ENCODE measurements at regions not wholly inside any gene's neighbourhood (a gene's known extent, or its start where the extent isn't known, plus 50 kb on each side); places are given as distances from the start of the nearest gene placed in this dataset.

- DNase-seq, result no peak
Observed at GRCh38 chr12:132406493-132407450, 77.4 kb upstream of the GALNT9 start.

- DNase-seq, result no peak
Observed at GRCh38 chr12:132405742-132406251, 76.4 kb upstream of the GALNT9 start.

GRCh38 chr12:132404951-132405741 is 75.8 kb upstream of the GALNT9 start:
- no peak for DNase-seq

DNA sequence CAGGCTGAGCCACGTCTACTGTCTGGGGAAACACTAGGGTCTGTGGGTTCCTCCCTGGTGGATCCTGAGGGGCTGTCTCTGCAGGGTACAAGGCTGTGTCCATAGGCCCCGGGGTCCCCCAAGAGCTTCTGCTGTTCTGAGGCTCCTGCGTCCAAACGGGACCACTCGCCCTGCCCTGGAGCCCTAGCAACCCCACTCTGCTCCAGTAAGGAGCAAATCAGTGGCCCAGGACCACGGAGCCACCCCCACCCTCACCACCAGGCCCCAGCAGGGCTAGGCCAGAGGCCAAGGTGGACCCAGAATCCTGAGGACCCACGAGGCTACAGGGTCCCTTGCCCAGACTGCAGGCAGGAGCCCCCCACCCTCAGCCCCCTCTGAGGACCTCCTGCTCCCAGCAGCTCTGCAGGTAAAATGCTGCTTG is 75.1 kb upstream of the GALNT9 start:
- DNase-seq, result no peak

- no peak for DNase-seq
Observed at GRCh38 chr12:132403636-132404434, 74.4 kb upstream of the GALNT9 start.

GRCh38 chr12:132402831-132403416 is 73.5 kb upstream of the GALNT9 start:
- DNase-seq, result no peak

DNA sequence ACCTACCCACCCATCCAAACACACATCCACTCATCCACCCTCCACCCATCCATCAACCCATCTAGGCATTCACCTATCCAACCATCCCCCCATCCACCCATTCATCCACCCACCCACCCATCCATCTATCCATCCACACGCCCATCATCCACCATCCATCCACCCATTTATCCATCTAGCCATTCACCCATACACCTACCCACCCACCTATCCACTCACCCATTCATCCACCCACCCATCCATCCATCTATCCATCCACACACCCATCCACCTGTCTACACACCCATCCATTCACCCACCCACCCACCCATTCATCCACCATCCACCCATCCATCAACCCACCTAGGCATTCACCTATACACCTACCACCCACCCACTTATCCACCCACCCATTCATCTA is 72.6 kb upstream of the GALNT9 start:
- DNase-seq, result no peak

- no peak for DNase-seq
Observed at GRCh38 chr12:132400011-132400641, 70.7 kb upstream of the GALNT9 start.

DNA sequence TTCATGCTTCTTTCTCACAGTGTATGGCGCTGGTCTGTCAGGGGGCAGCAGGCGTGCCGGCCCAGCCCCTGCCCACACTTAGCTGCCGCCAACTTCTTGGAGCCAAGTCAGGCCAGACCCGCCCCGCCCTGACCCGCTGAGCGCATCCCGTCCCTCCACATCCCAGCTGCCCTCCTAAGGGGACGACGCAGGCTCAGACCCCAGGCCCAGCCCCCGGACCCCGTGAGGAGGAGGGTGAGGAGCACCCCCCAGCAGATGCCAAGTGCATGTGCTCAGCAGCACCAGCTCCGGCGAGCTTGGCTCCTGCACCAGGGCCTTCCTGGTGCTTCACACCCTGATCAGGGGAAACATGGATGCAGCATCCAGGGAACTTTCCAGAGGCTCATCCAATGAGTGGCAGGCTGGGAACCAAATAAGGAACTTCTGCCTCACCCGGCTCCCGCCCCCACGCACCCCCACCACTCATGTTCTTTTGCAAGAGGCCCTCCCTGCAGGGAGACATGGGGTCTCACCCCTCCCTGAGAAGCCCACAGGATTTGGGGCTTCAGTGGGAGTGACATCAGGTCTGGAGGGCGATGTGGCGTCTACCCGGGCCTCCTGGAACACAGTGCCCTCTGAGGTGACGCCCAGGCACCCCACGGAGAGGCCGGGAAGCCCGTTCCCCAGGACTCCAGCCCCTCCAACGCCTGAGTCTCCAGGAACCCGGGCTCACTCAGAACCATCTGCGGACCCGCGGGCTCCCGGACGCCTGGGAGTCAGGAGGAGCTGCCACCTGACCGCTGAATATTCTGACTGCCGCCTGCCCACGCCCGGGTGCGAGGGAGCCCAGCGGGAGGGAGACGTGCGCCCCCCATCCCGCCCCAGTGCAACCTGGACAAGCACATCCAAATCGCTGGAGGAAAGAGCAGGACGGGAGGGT is 70.0 kb upstream of the GALNT9 start:
- DNase-seq, result no peak

GRCh38 chr12:132398386-132398991 is 69.1 kb upstream of the GALNT9 start:
- DNase-seq, result no peak

DNA sequence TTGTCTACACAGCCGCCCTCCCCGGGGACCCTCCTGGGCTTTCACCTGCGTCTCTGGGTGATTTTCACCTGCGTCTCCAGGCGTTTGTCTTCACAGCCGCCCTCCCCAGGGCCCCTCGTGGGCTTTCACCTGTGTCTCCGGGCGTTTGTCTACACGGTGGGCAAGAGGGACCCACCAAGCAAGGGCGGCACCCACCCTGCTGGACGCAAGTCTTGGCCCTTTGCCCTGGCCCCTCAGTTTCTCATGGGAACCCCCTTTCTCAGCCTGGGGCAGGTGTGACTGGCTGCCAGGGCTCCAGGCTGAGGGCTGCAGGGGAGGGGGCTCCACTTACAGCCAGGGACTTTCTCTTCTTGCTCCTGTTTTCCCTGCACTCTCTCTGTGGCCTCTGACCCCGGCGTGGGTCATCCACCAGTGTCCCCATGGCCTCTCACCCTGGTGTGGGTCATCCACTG is 68.6 kb upstream of the GALNT9 start:
- DNase-seq, result no peak

- DNase-seq, result no peak
Observed at GRCh38 chr12:132397152-132397933, 68.0 kb upstream of the GALNT9 start.

DNA sequence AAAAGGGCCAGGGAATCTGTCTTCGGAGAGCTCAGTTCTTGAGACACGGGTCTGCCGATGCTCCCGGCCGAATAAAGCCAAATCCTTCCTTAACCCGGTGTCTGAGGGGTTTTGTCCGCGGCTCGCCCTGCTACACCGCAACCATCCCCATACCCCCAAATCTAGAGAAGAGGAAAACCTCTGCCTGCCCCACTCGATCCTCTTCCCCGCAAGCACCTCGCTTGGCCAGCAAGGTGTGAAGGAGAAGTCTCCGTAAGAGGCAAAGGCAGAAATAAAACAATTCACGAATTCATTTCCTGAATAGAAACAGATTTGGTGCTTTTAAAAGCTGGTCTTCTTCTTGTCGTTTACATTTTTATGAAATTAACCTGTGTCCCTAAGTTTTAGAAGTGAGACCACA is 67.3 kb upstream of the GALNT9 start:
- no peak for DNase-seq

GRCh38 chr12:132395908-132396305 is 66.5 kb upstream of the GALNT9 start:
- no peak for DNase-seq

DNA sequence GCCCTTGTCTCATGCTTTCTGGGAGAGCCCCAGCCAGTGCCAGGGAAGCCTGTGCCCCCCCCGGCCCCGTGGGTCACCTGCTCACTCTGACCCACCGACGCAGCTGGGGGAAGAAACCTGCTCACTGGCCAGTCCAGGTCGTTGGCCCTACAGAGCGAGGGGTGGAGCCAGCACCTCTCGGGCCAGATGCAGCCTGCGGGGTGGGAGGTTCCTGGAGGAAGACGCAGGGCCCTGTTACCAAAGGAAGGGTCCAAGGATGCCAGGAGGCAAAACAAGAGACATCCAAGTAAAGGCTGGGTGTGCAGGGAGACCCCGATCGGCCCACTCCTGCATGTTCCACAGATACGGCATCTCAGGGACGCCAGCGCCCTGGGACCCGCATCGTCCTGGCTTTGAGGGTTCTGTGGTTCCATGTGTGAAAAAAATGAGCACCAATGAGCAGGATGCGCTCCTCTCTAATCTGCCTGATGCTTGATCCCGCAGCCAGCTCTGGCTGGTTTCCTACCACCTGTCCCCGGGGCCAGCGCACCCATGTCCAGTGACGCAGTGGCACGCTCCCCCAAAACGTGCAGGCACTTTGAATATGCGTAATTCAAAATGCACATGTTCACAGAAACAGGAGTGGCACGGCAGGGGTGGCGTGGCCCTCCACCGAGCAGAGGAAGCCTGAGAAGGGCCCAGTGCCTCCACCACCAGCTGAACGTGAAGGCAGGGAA is 66.0 kb upstream of the GALNT9 start:
- no peak for DNase-seq

DNA sequence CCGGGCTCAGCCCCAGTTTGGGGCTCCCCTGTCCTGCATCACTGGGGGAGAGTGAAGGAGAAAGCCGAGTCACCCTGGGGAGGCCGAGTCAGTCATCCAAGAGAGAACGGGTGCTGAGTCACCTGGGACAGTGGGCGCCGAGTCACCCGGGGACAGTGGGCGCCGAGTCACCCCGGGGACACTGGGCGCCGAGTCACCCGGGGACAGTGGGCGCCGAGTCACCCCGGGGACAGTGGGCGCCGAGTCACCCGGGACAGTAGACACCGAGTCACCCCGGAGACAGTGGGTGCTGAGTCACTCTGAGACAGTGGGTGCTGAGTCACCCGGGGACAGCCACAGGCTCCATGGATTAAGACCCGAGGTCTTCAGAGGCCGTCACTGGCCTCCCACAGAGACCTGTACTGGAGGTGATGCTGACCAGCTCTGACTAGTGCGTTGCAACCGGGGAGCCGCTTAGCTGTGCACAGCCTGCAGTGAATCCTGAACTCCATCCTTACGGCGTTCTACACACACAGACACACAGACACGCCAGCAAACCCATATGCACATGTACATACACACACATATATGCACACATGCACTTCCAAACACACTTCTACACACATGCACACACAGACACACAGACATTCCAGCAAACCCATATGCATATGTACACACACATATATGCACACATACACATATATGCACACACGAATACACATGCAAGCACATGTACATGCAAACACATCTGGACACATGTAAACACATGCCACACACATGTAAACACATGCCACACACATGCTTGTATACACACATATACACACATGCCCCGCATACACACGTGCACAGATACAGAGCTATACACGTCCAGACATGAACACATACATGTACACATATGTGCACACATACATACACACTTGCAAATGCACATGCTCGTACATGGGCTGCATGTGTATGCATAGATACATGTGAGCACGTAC is 64.9 kb upstream of the GALNT9 start:
- no peak for DNase-seq

DNA sequence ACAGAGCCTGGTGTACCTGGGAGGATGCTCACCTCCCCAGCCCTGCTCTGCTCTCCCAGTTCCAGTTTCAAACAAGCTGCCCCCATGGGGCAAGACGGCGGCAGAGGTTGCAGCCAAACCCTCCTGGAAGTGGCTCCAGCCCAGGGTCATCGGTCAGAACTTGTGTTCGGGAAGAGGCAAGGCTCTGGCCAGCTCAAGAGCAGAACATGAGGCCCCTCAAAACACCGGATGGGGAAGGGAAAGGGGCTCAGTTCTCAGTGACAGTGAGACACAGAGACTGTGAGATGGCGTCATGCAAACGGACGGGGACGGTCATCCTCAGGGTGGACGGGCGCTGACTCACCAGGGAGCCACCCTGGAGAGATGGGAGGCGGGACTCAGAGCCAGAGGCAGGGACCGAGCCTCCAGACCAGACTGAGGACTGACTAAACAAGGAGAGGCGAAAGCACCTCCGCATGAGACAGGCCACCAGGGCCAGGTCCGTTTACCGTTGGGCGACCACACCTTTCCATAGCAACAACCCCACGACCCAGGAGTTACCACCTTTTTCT is 63.9 kb upstream of the GALNT9 start:
- DNase-seq, result no peak
